GM10266 (cell line): ENCODE measurements at regions not wholly inside any gene's neighbourhood (a gene's known extent, or its start where the extent isn't known, plus 50 kb on each side); places are given as distances from the start of the nearest gene placed in this dataset.

ENCODE experiments used
- DNase-seq: peaks from one replicate; pipeline ENCODE4 v3.0.0; 2012; ENCODE audit errors: extremely low spot score
- TF ChIP-seq, protein P1 (sequence below): IDR thresholded peaks from 2 replicates; pipeline ENCODE4 v1.5.1; 2012; ENCODE audit warnings: mild to moderate bottlenecking, low read depth; ENCODE audit not compliant: control insufficient read depth, insufficient read depth; ENCODE audit errors: missing control alignments

DNA sequence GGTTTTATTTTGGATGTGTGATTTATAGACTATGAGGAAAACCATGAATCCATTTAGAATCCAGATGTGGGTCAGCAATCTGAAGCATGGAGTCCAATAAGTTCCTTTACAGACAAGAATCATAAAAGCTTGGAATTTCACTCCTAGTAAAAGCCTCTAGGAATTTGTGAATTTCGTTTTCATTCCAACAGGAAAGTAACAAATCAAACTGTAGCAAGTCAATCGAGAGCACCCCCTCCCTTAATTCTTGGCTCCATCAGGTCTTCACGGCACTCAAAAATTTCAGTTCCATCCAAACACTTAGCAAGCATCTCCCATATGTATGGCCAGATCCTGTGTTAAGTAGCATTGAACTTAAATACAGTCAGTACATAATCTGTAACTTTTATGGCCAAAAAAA lies 143.6 kb upstream of the POU2AF2 start:
- DNase-seq: no peak
- TF ChIP-seq, protein P1, sequence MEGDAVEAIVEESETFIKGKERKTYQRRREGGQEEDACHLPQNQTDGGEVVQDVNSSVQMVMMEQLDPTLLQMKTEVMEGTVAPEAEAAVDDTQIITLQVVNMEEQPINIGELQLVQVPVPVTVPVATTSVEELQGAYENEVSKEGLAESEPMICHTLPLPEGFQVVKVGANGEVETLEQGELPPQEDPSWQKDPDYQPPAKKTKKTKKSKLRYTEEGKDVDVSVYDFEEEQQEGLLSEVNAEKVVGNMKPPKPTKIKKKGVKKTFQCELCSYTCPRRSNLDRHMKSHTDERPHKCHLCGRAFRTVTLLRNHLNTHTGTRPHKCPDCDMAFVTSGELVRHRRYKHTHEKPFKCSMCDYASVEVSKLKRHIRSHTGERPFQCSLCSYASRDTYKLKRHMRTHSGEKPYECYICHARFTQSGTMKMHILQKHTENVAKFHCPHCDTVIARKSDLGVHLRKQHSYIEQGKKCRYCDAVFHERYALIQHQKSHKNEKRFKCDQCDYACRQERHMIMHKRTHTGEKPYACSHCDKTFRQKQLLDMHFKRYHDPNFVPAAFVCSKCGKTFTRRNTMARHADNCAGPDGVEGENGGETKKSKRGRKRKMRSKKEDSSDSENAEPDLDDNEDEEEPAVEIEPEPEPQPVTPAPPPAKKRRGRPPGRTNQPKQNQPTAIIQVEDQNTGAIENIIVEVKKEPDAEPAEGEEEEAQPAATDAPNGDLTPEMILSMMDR: no peak

- TF ChIP-seq, protein P1: no peak
- no peak for DNase-seq
These were observed 146.4 kb upstream of the POU2AF2 start for GRCh38 chr11:111099028-111099713.

- TF ChIP-seq, protein P1: no peak
These were observed 147.4 kb upstream of the POU2AF2 start for GRCh38 chr11:111098091-111098490.

GRCh38 chr11:111097191-111097590 lies 148.3 kb upstream of the POU2AF2 start:
- DNase-seq: no peak

More at GRCh38 chr11:111098091-111098490, 147.4 kb upstream of the POU2AF2 start:
- no peak for DNase-seq

DNA sequence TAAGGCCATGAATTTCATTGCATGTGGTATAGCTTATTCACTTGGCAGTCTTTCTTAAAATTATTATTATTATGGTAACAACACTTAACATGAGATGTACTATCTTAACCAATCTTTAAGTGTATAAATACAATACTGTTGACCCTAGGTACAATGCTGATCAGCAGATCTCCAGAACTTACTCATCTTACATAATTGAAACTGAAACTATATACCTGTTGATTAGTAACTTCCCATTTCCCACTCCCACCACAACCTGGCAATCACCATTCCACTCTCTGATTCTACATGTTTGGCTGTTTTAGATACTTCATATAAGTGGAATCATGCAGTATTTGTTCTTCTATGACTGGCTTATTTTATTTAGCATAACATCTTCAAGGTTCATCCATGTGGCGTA lies 150.2 kb upstream of the POU2AF2 start:
- TF ChIP-seq, protein P1: no peak
- no peak for DNase-seq

More at GRCh38 chr11:111097191-111097590, 148.3 kb upstream of the POU2AF2 start:
- TF ChIP-seq, protein P1: no peak

- DNase-seq: no peak
- TF ChIP-seq, protein P1: no peak
These were observed 152.5 kb upstream of the POU2AF2 start for GRCh38 chr11:111093061-111093460.

GRCh38 chr11:111091321-111091938 lies 154.1 kb upstream of the POU2AF2 start:
- no peak for DNase-seq
- TF ChIP-seq, protein P1: no peak
